Adrenal gland (tissue), 9 donors: ENCODE measurements at regions not wholly inside any gene's neighbourhood (a gene's known extent, or its start where the extent isn't known, plus 50 kb on each side); places are given as distances from the start of the nearest gene placed in this dataset.

Experiments
- DNase-seq, 7 donors: peaks; one replicate each; pipeline ENCODE4 v3.0.0-alpha.2; 2019 to 2020
- H3K27ac ChIP-seq, 5 donors: fragments of 200-600 bp; sonication (generic) in 4 of 5; 1 replicate in 3 of 5; 2 replicates in 2 of 5; pipeline versions ENCODE4 v1.5.1 to v1.8.0; 2016 to 2020; ENCODE audit warnings: mild to moderate bottlenecking in 1 of 5
- H3K27me3 ChIP-seq: fragments of 200-600 bp; 2 replicates; pipeline ENCODE4 v1.8.0; 2021
- H3K36me3 ChIP-seq, 2 donors: fragments of 200-600 bp; replicated peaks in 1 of 2; 1 replicate in 1 of 2; 2 replicates in 1 of 2; pipeline versions ENCODE4 v1.5.1 to v1.8.0; 2018 to 2022
- H3K4me1 ChIP-seq, 2 donors: fragments of 200-600 bp; replicated peaks in 1 of 2; 1 replicate in 1 of 2; 2 replicates in 1 of 2; pipeline versions ENCODE4 v1.5.1 to v1.8.0; 2018 to 2021
- H3K4me3 ChIP-seq, 4 donors: fragments of 200-600 bp; sonication (generic) in 3 of 4; one replicate each; pipeline ENCODE4 v1.5.1; 2016 to 2018
- H3K9me3 ChIP-seq, 3 donors: fragments of 200-600 bp; sonication (generic) in 1 of 3; replicated peaks in 1 of 3; 1 replicate in 2 of 3; 2 replicates in 1 of 3; pipeline versions ENCODE4 v1.5.1 to v1.8.0; 2016 to 2021
- CTCF ChIP-seq, 6 experiments: fragments of 450-650 bp in 4 of 6; fragments of 200-600 bp in 2 of 6; sonication (generic) in 1 of 6; IDR thresholded peaks; 1 replicate in 5 of 6; 2 replicates in 1 of 6; pipeline versions ENCODE4 v1.5.1 to v1.8.0; 2016 to 2021; ENCODE audit warnings: antibody characterized with exemption in 6 of 6, mild to moderate bottlenecking in 2 of 6, moderate library complexity in 1 of 6
- POLR2A ChIP-seq, 2 donors: fragments of 450-650 bp; IDR thresholded peaks; one replicate each; pipeline ENCODE4 v1.6.1; 2017; ENCODE audit warnings: antibody characterized with exemption in 2 of 2, mild to moderate bottlenecking in 2 of 2, moderate library complexity in 1 of 2
- WGBS, 4 donors: extraction: QIAGEN DNeasy Blood & Tissue Kit in 2 of 4; methylation state at CpG; one replicate each; pipeline versions ENCODE4 v1.1.5 to v1.1.7; 2013 to 2017; 5-methylcytosine and 5-hydroxymethylcytosine counted together
- intact Hi-C, 2 donors: fragments of 100-400 bp; cut with DNase I; formaldehyde crosslinking; loops; one replicate each; pipeline versions ENCODE4 v1.14.1 to v1.15.0; 2022 to 2023
- donor health status: healthy with polysubstance abuse.
- donor health status: Bipolar disorder and iron deficiency.
- donor health status: DM: yes; HTN: yes; CAD: no.
- donor health status: DM: no; HTN: no; CAD: no.
- donor health status: DM: no; HTN: no; CAD: no.

GRCh38 chr5:135241536-135241935 is 157.5 kb downstream of the MACROH2A1 start:
- no peak overlapping the region for H3K4me3 ChIP-seq
- peak in 3 of 7 donors; percentile 7 to 33 (median 11) for DNase-seq
- H3K27me3 ChIP-seq = no peaks in the 10 kb centered on the region
- no peaks in the 10 kb centered on the region for H3K36me3 ChIP-seq
- H3K4me1 ChIP-seq = peaks cover 18 to 51% of the 10 kb centered on the region in 2 donors
- TF ChIP-seq CTCF (IDR thresholded peaks at IDR 0.05) = no peak
- TF ChIP-seq POLR2A (IDR thresholded peaks at IDR 0.05) = no peak
- intact Hi-C loops = no loop called here
- H3K27ac ChIP-seq = peak overlapping the region in 3 of 5 donors; percentile 74 to 89 (median 84)
- H3K9me3 ChIP-seq = no peaks in the 10 kb centered on the region

GRCh38 chr5:135240781-135241360 is 158.2 kb downstream of the MACROH2A1 start:
- Histone ChIP-seq H3K4me1 (peaks cover 12 to 44% of the 10 kb centered on the region in 2 donors), H3K27ac (no peak overlapping the region), H3K9me3 (no peaks in the 10 kb centered on the region), H3K4me3 (no peak overlapping the region), H3K27me3 (no peaks in the 10 kb centered on the region), H3K36me3 (no peaks in the 10 kb centered on the region)
- peak in 6 of 7 donors; percentile 4 to 50 (median 10) for DNase-seq
- 83 to 98% (median 93%) methylated on average over 2 of the region's 2 CpGs for WGBS, 4 donors
- intact Hi-C loops = no loop called here
- TF ChIP-seq CTCF (IDR thresholded peaks at IDR 0.05) (no peak), POLR2A (IDR thresholded peaks at IDR 0.05) (no peak)

- intact Hi-C loops = no loop called here
- no peaks in the 10 kb centered on the region for H3K9me3 ChIP-seq
- WGBS, 4 donors = 94 to 100% (median 95%) methylated on average over 2 to 3 of the region's 3 CpGs
- H3K36me3 ChIP-seq = no peaks in the 10 kb centered on the region
- DNase-seq = peak in 5 of 7 donors; percentile 1 to 36 (median 6)
- H3K4me3 ChIP-seq = no peak overlapping the region
- no peaks in the 10 kb centered on the region for H3K27me3 ChIP-seq
- H3K4me1 ChIP-seq = peaks cover 12 to 41% of the 10 kb centered on the region in 2 donors
- H3K27ac ChIP-seq = peak overlapping the region in 1 of 5 donors; percentile 33
- TF ChIP-seq POLR2A (IDR thresholded peaks at IDR 0.05) (no peak), CTCF (IDR thresholded peaks at IDR 0.05) (no peak)
Measured at GRCh38 chr5:135240283-135240633, 158.8 kb downstream of the MACROH2A1 start.

GRCh38 chr5:135239453-135240282 is 159.4 kb downstream of the MACROH2A1 start:
- no peak for TF ChIP-seq CTCF (IDR thresholded peaks at IDR 0.05)
- no peak for TF ChIP-seq POLR2A (IDR thresholded peaks at IDR 0.05)
- DNase-seq = peak in 6 of 7 donors; percentile 12 to 65 (median 16)
- peak overlapping the region in 1 of 5 donors; percentile 33 for H3K27ac ChIP-seq
- H3K9me3 ChIP-seq = no peaks in the 10 kb centered on the region
- intact Hi-C loops = no loop called here
- H3K27me3 ChIP-seq = no peaks in the 10 kb centered on the region
- H3K4me3 ChIP-seq = no peak overlapping the region
- WGBS, 4 donors = 80 to 85% (median 82%) methylated on average over 10 to 11 of the region's 11 CpGs
- H3K4me1 ChIP-seq = peaks cover 12 to 41% of the 10 kb centered on the region in 2 donors
- no peaks in the 10 kb centered on the region for H3K36me3 ChIP-seq
